Stomach (tissue), 8 donors: ENCODE measurements at regions not wholly inside any gene's neighbourhood (a gene's known extent, or its start where the extent isn't known, plus 50 kb on each side); places are given as distances from the start of the nearest gene placed in this dataset.

Source experiments
- DNase-seq, 2 donors: peaks; one replicate each; pipeline versions ENCODE4 v3.0.0 to v3.0.0-alpha.2; 2013 to 2019
- H3K27ac ChIP-seq, 5 donors: fragments of 200-600 bp in 4 of 5; sonication (generic) in 4 of 5; one replicate each; pipeline ENCODE4 v1.5.1; 2013 to 2019; ENCODE audit warnings: mild to moderate bottlenecking in 1 of 5, moderate library complexity in 1 of 5
- H3K27me3 ChIP-seq, 3 donors: fragments of 200-600 bp; sonication (generic); one replicate each; pipeline ENCODE4 v1.5.1; 2017 to 2019; ENCODE audit warnings: mixed run types in 1 of 3
- H3K36me3 ChIP-seq, 4 donors: fragments of 200-600 bp; sonication (generic); 1 replicate in 3 of 4; 2 replicates in 1 of 4; pipeline ENCODE4 v1.5.1; 2016 to 2019
- H3K4me1 ChIP-seq, 4 donors: fragments of 200-600 bp; sonication (generic); one replicate each; pipeline ENCODE4 v1.5.1; 2016 to 2019
- H3K4me3 ChIP-seq, 4 donors: fragments of 200-600 bp; sonication (generic) in 3 of 4; one replicate each; pipeline ENCODE4 v1.5.1; 2016 to 2019; ENCODE audit warnings: mild to moderate bottlenecking in 1 of 4
- H3K9me3 ChIP-seq, 4 donors: fragments of 200-600 bp; sonication (generic); one replicate each; pipeline ENCODE4 v1.5.1; 2016 to 2019
- CTCF ChIP-seq, 7 experiments: fragments of 450-650 bp in 4 of 7; fragments of 200-600 bp in 3 of 7; sonication (generic) in 3 of 7; IDR thresholded peaks; one replicate each; pipeline ENCODE4 v1.5.1; 2016 to 2019; ENCODE audit warnings: antibody characterized with exemption in 7 of 7, control low read depth in 2 of 7, mild to moderate bottlenecking in 1 of 7
- EP300 ChIP-seq: sonication (generic); formaldehyde crosslinking; IDR thresholded peaks from one replicate; pipeline ENCODE4 v1.6.1; 2017; ENCODE audit warnings: antibody characterized with exemption
- POLR2A ChIP-seq, 4 donors: fragments of 450-650 bp; IDR thresholded peaks; one replicate each; pipeline ENCODE4 v1.6.1; 2016; ENCODE audit warnings: antibody characterized with exemption in 4 of 4, control low read depth in 2 of 4, mild to moderate bottlenecking in 1 of 4, moderate library complexity in 1 of 4
- POLR2AphosphoS5 ChIP-seq, 3 donors: sonication (generic); formaldehyde crosslinking; IDR thresholded peaks; one replicate each; pipeline ENCODE4 v1.6.1; 2016; ENCODE audit warnings: antibody characterized with exemption in 3 of 3
- WGBS, 5 donors: extraction: QIAGEN DNeasy Blood & Tissue Kit in 3 of 5; methylation state at CpG; one replicate each; pipeline versions ENCODE4 v1.1.5 to v1.1.7; 2013 to 2018; 5-methylcytosine and 5-hydroxymethylcytosine counted together
- intact Hi-C: fragments of 100-400 bp; cut with DNase I; formaldehyde crosslinking; loops from one replicate; pipeline ENCODE4 v1.15.1; 2023; ENCODE audit warnings: low total_unique reads
- donor health status: healthy with polysubstance abuse.
- donor health status: Bipolar disorder and iron deficiency.
- donor health status: healthy.

DNA sequence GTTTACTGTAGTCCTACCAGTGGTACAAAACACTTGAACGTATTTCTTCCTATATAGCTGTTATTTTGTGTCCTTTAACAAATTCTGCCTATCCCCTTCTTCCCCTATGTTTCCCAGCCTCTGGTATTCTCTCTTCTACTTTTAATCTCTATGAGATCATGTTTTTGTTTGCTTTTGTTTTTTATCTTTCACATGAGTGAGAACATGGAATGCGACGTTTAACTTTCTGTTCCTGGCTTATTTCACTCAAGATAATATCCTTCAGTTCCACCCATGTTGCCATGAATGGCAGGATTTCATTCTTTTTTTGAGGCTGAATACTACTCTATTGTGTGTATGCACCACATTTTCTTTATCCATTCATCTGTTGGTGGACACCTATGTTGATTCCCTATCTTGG is 634.4 kb upstream of the WWC1 start:
- H3K36me3 ChIP-seq: no peaks in the 10 kb centered on the region
- TF ChIP-seq CTCF (IDR thresholded peaks at IDR 0.05) (no peak), POLR2A (IDR thresholded peaks at IDR 0.05) (no peak), EP300 (no peak), POLR2AphosphoS5 (IDR thresholded peaks at IDR 0.05) (no peak)
- intact Hi-C loops: no loop called here
- no peak overlapping the region for H3K4me3 ChIP-seq
- H3K27me3 ChIP-seq: no peaks in the 10 kb centered on the region
- H3K4me1 ChIP-seq: no peaks in the 10 kb centered on the region
- DNase-seq: no peak
- H3K27ac ChIP-seq: no peak overlapping the region
- WGBS, 5 donors: 50 to 68% (median 64%) methylated on average over 3 of the region's 3 CpGs
- no peaks in the 10 kb centered on the region for H3K9me3 ChIP-seq

- TF ChIP-seq POLR2AphosphoS5 (IDR thresholded peaks at IDR 0.05): no peak
- no peak for TF ChIP-seq CTCF (IDR thresholded peaks at IDR 0.05)
- no peak for TF ChIP-seq POLR2A (IDR thresholded peaks at IDR 0.05)
- TF ChIP-seq EP300: no peak
- Histone ChIP-seq H3K4me1 (no peaks in the 10 kb centered on the region), H3K27ac (no peak overlapping the region), H3K27me3 (no peaks in the 10 kb centered on the region), H3K36me3 (no peaks in the 10 kb centered on the region), H3K4me3 (no peak overlapping the region), H3K9me3 (no peaks in the 10 kb centered on the region)
- DNase-seq: no peak
- intact Hi-C loops: no loop called here
- WGBS, 5 donors: 56 to 74% (median 64%) methylated on average over 2 of the region's 2 CpGs
These were observed 632.6 kb upstream of the WWC1 start for GRCh38 chr5:167658889-167659288.

GRCh38 chr5:167661605-167662004 is 629.8 kb upstream of the WWC1 start:
- Histone ChIP-seq H3K36me3 (no peaks in the 10 kb centered on the region), H3K27me3 (no peaks in the 10 kb centered on the region), H3K4me3 (no peak overlapping the region), H3K27ac (no peak overlapping the region), H3K9me3 (no peaks in the 10 kb centered on the region), H3K4me1 (no peaks in the 10 kb centered on the region)
- intact Hi-C loops: no loop called here
- 66 to 85% (median 74%) methylated on average over 3 of the region's 3 CpGs for WGBS, 5 donors
- no peak for TF ChIP-seq CTCF (IDR thresholded peaks at IDR 0.05)
- no peak for DNase-seq

- DNase-seq: no peak
- Histone ChIP-seq H3K9me3 (no peaks in the 10 kb centered on the region), H3K4me1 (no peaks in the 10 kb centered on the region), H3K27ac (no peak overlapping the region), H3K4me3 (no peak overlapping the region), H3K36me3 (no peaks in the 10 kb centered on the region), H3K27me3 (no peaks in the 10 kb centered on the region)
- WGBS, 5 donors: 87 to 91% (median 89%) methylated on average over 3 of the region's 3 CpGs
- TF ChIP-seq POLR2A (IDR thresholded peaks at IDR 0.05) (no peak), POLR2AphosphoS5 (IDR thresholded peaks at IDR 0.05) (no peak), EP300 (no peak), CTCF (IDR thresholded peaks at IDR 0.05) (no peak)
- intact Hi-C loops: no loop called here
These were observed 627.1 kb upstream of the WWC1 start for GRCh38 chr5:167664222-167664804.
